ENCODE measurements at regions not wholly inside any gene's neighbourhood (a gene's known extent, or its start where the extent isn't known, plus 50 kb on each side); places are given as distances from the start of the nearest gene placed in this dataset.

DNA sequence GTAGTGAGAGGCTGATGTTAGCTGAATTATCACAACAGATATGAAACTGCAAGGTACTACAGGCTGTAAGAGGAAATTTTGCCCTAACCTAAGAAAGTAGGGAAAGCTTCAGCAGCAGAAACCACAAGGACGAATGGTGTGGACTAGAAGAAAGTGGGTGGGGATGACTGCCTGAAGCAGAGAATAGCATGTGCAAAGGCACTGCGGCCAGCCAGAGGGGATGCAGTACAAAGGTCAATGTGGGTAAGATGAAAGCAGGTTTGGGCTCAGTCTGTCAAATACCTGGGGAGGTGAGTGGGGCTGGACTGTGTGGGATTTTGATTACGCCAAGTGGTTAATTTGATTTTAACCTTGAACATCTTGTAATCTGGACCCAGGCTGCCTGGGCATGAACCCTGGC, 199.3 kb upstream of the GALNT2 start:
- no peaks in the 10 kb centered on the region for H3K9me3 ChIP-seq (replicated peaks; ENCODE audit: control insufficient read depth, low read depth, low read length)
- no peaks in the 10 kb centered on the region for H3K27me3 ChIP-seq (ENCODE audit: control insufficient read depth, insufficient read depth, low read length)
- 93% methylated on average over 2 of the region's 3 CpGs for WGBS (ENCODE audit: insufficient coverage)
- H3K4me3 ChIP-seq (ENCODE audit: low read length) = no peak overlapping the region
- H3K4me1 ChIP-seq (ENCODE audit: control insufficient read depth, insufficient read depth, low read length) = peaks cover 36% of the 10 kb centered on the region
- H3K27ac ChIP-seq (ENCODE audit: low read length) = no peak overlapping the region
- no peak for DNase-seq
- H3K36me3 ChIP-seq (ENCODE audit: control insufficient read depth, insufficient read depth, low read length) = no peaks in the 10 kb centered on the region

DNA sequence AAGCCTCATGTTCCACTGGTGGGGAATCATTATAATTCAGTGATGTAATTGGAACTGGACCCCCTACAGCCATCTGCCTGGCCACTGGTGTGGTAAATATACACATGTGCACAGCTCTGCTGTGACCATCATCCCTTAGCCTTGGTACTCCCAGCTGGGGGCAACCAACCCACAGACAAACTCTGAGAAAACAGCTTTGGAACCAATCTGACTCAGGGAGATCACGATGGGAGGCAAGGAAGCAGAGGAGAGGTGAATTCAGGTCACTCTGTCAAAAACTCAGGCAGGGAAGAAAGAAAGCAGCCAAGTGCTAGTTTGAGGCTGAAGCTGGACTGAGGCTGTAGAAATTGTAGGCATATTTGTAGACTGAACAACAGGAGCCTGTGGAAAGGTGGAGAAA, 197.8 kb upstream of the GALNT2 start:
- no peaks in the 10 kb centered on the region for H3K9me3 ChIP-seq (replicated peaks; ENCODE audit: control insufficient read depth, low read depth, low read length)
- H3K27me3 ChIP-seq (ENCODE audit: control insufficient read depth, insufficient read depth, low read length) = no peaks in the 10 kb centered on the region
- no peak overlapping the region for H3K4me3 ChIP-seq (ENCODE audit: low read length)
- DNase-seq = no peak
- H3K27ac ChIP-seq (ENCODE audit: low read length) = no peak overlapping the region
- H3K36me3 ChIP-seq (ENCODE audit: control insufficient read depth, insufficient read depth, low read length) = no peaks in the 10 kb centered on the region
- H3K4me1 ChIP-seq (ENCODE audit: control insufficient read depth, insufficient read depth, low read length) = peaks cover 27% of the 10 kb centered on the region
- 20% methylated on average over 1 of the region's 1 CpG for WGBS (ENCODE audit: insufficient coverage)

DNA sequence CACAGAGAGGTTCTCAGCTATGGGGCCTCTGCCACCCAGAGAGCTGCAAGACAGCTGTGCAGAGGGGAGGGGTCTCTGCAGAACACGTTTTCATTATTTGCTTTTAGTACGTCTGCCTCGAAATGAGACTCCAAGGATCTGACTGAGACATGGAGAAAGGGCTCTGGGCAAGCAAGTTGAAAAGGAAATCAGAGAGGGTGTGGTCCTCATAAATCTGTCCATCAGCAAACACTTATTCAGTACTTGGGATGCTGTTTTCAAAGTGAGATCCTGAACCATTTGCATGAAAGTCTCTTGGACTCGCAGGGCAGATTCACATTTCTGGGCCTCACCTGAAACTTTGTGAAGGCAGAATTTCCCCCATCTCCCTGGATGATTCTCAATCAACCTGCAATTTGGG, 197.4 kb upstream of the GALNT2 start:
- no peak for DNase-seq
- Histone ChIP-seq H3K4me3 (ENCODE audit: low read length) (no peak overlapping the region), H3K9me3 (replicated peaks; ENCODE audit: control insufficient read depth, low read depth, low read length) (no peaks in the 10 kb centered on the region), H3K4me1 (ENCODE audit: control insufficient read depth, insufficient read depth, low read length) (peaks cover 24% of the 10 kb centered on the region), H3K27ac (ENCODE audit: low read length) (no peak overlapping the region), H3K36me3 (ENCODE audit: control insufficient read depth, insufficient read depth, low read length) (no peaks in the 10 kb centered on the region), H3K27me3 (ENCODE audit: control insufficient read depth, insufficient read depth, low read length) (no peaks in the 10 kb centered on the region)
- 50% methylated on average over 2 of the region's 4 CpGs for WGBS (ENCODE audit: insufficient coverage)

DNA sequence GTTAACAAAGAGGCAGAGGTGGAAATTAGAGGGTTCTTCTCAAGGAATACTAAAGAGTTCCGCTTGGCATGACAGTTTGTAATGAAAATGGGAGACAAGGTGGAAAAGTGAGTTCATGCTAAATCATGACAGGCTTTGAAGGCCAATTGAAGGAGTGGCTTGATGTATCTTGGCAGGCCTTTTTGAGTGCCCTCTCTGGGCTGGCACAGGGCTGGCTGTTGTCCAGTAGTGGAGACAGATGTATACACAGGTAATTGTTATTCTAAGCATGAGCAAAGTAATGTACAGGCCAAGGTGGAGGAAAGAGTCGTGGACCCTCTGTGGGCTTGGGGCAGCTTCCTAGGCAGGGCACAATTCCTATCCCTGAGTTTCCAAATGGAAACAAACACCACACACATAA, 196.7 kb upstream of the GALNT2 start:
- H3K27ac ChIP-seq (ENCODE audit: low read length) = no peak overlapping the region
- DNase-seq = no peak
- 100% methylated on average over 1 of the region's 2 CpGs for WGBS (ENCODE audit: insufficient coverage)
- H3K9me3 ChIP-seq (replicated peaks; ENCODE audit: control insufficient read depth, low read depth, low read length) = no peaks in the 10 kb centered on the region
- no peaks in the 10 kb centered on the region for H3K36me3 ChIP-seq (ENCODE audit: control insufficient read depth, insufficient read depth, low read length)
- H3K27me3 ChIP-seq (ENCODE audit: control insufficient read depth, insufficient read depth, low read length) = no peaks in the 10 kb centered on the region
- H3K4me3 ChIP-seq (ENCODE audit: low read length) = no peak overlapping the region
- H3K4me1 ChIP-seq (ENCODE audit: control insufficient read depth, insufficient read depth, low read length) = peaks cover 19% of the 10 kb centered on the region

DNA sequence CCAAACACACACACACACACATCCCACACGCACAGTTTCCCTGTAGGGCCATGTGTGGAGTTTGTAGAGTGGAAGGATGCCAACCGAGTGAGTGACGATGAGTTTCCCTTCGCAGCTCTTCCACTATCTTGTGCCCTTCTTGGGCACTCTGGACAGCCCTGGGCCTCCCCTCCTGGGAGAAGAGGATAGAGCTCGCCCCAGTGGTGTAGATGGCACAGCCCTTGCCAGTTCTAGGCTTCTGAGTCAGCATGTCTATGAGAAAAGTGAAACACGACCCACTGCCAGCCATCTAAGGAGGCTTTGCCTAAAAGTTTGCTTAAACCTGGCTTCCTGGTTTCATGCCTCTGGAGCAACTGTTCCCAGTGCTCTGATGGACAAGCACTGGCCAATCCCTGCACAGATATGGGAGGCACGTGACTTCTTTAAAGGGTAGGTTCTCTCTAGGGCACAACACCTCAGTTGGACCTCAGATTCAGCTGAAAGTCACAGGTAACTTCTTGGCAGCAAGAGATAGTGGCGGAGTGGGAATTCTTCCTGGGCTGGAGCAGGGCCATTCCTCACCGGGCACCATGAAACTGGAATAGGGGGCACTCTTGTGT, 195.9 kb upstream of the GALNT2 start:
- H3K4me3 ChIP-seq (ENCODE audit: low read length) = no peak overlapping the region
- no peaks in the 10 kb centered on the region for H3K27me3 ChIP-seq (ENCODE audit: control insufficient read depth, insufficient read depth, low read length)
- 79% methylated on average over 7 of the region's 9 CpGs for WGBS (ENCODE audit: insufficient coverage)
- no peak for DNase-seq
- peaks cover 19% of the 10 kb centered on the region for H3K4me1 ChIP-seq (ENCODE audit: control insufficient read depth, insufficient read depth, low read length)
- no peaks in the 10 kb centered on the region for H3K9me3 ChIP-seq (replicated peaks; ENCODE audit: control insufficient read depth, low read depth, low read length)
- H3K36me3 ChIP-seq (ENCODE audit: control insufficient read depth, insufficient read depth, low read length) = no peaks in the 10 kb centered on the region
- no peak overlapping the region for H3K27ac ChIP-seq (ENCODE audit: low read length)

DNA sequence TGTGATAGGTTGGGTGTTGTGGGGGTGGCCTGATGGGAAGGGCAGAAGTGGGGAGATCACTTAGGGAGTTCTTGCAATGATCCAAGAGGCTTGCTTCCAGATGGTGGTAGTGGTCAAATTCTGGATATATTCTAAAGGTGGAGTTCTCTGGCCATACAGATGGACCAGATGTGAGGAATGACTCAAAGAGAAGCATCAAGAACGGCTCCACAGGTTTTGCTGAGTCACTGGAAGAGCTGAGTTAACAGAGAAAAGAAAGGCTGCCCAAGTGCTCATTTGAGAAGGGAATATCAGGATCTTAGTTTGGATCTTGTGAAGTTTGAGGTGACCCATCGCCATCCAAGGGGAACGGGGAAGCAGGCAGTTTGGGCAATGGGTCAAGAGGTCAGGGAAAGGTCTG, 192.9 kb upstream of the GALNT2 start:
- peaks cover 17% of the 10 kb centered on the region for H3K4me1 ChIP-seq (ENCODE audit: control insufficient read depth, insufficient read depth, low read length)

DNA sequence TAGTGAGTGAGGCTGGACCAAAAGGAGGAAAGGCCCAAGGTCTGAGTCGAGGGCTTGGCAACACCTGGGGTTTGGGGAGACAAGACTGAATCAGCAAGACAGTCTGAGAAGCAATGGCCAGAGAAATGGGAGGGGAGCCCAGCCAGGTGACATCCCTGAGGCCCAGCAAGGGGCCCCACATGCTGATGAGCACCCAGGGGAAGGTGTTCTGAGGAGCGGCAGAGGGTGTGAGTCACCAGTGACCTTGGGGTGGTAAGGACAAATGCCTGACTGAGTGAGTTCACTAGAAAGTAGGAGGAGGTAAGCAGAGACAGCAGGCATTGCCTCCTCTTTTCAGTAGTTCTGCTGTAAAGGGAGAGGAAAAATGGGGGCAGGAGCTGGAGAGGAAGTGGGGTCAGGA, 192.4 kb upstream of the GALNT2 start:
- WGBS (ENCODE audit: insufficient coverage) = 68% methylated on average over 2 of the region's 2 CpGs
- Histone ChIP-seq H3K36me3 (ENCODE audit: control insufficient read depth, insufficient read depth, low read length) (no peaks in the 10 kb centered on the region), H3K27me3 (ENCODE audit: control insufficient read depth, insufficient read depth, low read length) (peaks cover 2% of the 10 kb centered on the region), H3K4me1 (ENCODE audit: control insufficient read depth, insufficient read depth, low read length) (peaks cover 16% of the 10 kb centered on the region), H3K9me3 (replicated peaks; ENCODE audit: control insufficient read depth, low read depth, low read length) (no peaks in the 10 kb centered on the region), H3K27ac (ENCODE audit: low read length) (no peak overlapping the region), H3K4me3 (ENCODE audit: low read length) (no peak overlapping the region)
- no peak for DNase-seq

More for the DNA sequence above, 192.9 kb upstream of the GALNT2 start:
- H3K27me3 ChIP-seq (ENCODE audit: control insufficient read depth, insufficient read depth, low read length) = peaks cover 2% of the 10 kb centered on the region
- no peak overlapping the region for H3K4me3 ChIP-seq (ENCODE audit: low read length)
- no peaks in the 10 kb centered on the region for H3K36me3 ChIP-seq (ENCODE audit: control insufficient read depth, insufficient read depth, low read length)
- H3K9me3 ChIP-seq (replicated peaks; ENCODE audit: control insufficient read depth, low read depth, low read length) = no peaks in the 10 kb centered on the region
- H3K27ac ChIP-seq (ENCODE audit: low read length) = no peak overlapping the region
- DNase-seq = no peak
- WGBS (ENCODE audit: insufficient coverage) = 80% methylated on average over 3 of the region's 3 CpGs

DNA sequence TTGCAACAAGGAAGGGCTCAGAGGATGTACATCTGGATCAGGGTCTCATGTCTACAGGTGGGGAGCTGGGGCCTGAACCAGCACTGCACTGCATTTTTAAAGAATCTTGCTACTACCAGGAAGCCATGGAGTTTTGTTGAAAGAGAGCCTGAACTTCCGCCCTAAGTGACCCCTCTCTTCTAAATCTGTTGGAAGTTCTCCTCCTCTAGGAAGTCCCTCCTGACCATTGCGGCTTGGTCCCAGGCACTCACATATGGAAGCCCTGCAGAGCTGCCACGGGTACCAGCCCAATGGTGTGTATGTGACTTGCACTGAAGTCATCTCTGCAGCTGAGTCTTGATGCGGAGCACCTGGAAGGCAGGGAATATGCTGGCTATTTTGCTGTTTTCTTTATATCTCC, 192.0 kb upstream of the GALNT2 start:
- no peak overlapping the region for H3K27ac ChIP-seq (ENCODE audit: low read length)
- peaks cover 2% of the 10 kb centered on the region for H3K27me3 ChIP-seq (ENCODE audit: control insufficient read depth, insufficient read depth, low read length)
- DNase-seq = no peak
- H3K4me1 ChIP-seq (ENCODE audit: control insufficient read depth, insufficient read depth, low read length) = peaks cover 15% of the 10 kb centered on the region
- H3K36me3 ChIP-seq (ENCODE audit: control insufficient read depth, insufficient read depth, low read length) = no peaks in the 10 kb centered on the region
- WGBS (ENCODE audit: insufficient coverage) = 93% methylated on average over 2 of the region's 4 CpGs
- H3K4me3 ChIP-seq (ENCODE audit: low read length) = no peak overlapping the region
- no peaks in the 10 kb centered on the region for H3K9me3 ChIP-seq (replicated peaks; ENCODE audit: control insufficient read depth, low read depth, low read length)

DNA sequence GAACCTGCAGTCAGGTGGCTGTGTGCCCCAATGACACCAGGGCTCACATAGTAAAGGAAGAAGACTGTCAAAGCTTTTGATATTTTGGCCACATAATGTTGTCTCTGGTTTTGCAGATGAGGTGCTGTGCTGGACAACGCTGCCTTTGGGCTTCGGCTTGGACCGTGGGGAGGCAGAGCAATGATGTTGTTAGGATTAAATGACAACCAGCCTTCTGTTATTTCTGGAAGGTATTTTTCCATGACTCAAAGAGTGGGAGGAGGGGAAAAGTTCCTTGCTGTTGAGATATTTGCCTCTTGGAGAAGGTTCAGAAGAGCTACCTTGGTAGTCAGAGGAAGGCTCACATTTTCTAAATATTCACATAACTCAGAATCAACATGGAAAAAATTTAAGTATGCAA, 187.3 kb upstream of the GALNT2 start:
- no peaks in the 10 kb centered on the region for H3K36me3 ChIP-seq (ENCODE audit: control insufficient read depth, insufficient read depth, low read length)
- peaks cover 4% of the 10 kb centered on the region for H3K27me3 ChIP-seq (ENCODE audit: control insufficient read depth, insufficient read depth, low read length)
- peaks cover 24% of the 10 kb centered on the region for H3K4me1 ChIP-seq (ENCODE audit: control insufficient read depth, insufficient read depth, low read length)
- peak; percentile 32 for DNase-seq
- H3K9me3 ChIP-seq (replicated peaks; ENCODE audit: control insufficient read depth, low read depth, low read length) = no peaks in the 10 kb centered on the region
- H3K4me3 ChIP-seq (ENCODE audit: low read length) = no peak overlapping the region
- WGBS (ENCODE audit: insufficient coverage) = 42% methylated on average over 3 of the region's 3 CpGs
- peak overlapping the region; percentile 45 for H3K27ac ChIP-seq (ENCODE audit: low read length)

DNA sequence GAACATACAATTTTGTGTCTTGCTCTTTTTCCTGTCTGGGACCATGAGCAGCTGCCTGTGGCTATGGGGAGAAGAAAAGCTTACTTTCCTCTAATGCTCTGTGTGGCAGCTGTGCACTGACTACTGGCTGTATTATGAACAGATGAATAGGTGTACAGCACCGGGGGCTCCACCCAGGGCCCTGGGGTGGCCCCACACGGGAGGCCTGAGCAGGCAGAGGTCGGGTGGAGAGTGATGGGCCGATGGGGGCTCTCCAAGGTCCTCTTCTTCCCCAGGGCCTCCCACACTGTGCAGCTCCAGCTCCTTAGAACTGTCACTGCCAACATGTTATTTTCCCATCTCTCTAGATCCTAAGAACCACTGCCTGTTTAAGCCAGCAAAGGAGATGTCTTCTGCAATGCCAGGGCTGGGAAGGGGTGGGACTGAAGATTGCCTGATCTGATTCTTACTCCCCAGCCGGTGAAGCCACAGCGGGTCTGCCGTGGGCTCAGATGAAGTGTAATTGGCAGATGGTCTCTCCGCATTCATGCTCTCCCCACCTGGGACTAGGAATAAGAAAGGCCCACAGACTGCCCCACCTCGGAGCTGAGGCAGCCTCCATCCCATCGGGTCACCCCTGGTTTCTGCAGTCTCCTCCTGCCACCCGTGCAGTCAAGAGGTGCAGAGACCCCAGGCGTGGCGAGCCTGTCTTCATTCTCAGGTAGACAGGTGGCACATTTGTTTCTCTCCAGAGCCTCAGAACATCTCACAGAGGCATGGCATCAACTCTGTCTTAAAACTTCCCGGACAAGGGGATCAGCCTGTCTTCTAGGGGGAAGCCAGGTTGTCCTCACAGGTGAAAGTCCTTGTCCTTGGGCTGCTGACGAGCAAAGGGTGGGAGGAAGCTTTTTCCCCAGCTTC, 186.5 kb upstream of the GALNT2 start:
- Histone ChIP-seq H3K4me3 (ENCODE audit: low read length) (no peak overlapping the region), H3K27ac (ENCODE audit: low read length) (no peak overlapping the region), H3K4me1 (ENCODE audit: control insufficient read depth, insufficient read depth, low read length) (peaks cover 24% of the 10 kb centered on the region), H3K27me3 (ENCODE audit: control insufficient read depth, insufficient read depth, low read length) (peaks cover 4% of the 10 kb centered on the region), H3K36me3 (ENCODE audit: control insufficient read depth, insufficient read depth, low read length) (no peaks in the 10 kb centered on the region), H3K9me3 (replicated peaks; ENCODE audit: control insufficient read depth, low read depth, low read length) (no peaks in the 10 kb centered on the region)
- 90% methylated on average over 8 of the region's 15 CpGs for WGBS (ENCODE audit: insufficient coverage)
- DNase-seq = no peak

Data from muscle of leg (tissue), 3 donors.